SW480 (cell line): ENCODE measurements at regions not wholly inside any gene's neighbourhood (a gene's known extent, or its start where the extent isn't known, plus 50 kb on each side); places are given as distances from the start of the nearest gene placed in this dataset.

Experiments
- DNase-seq: peaks from one replicate; pipeline ENCODE4 v3.0.0-alpha.2; 2016; ENCODE audit warnings: low spot score

- DNase-seq = no peak
Observed at GRCh38 chr2:207449642-207450165, 80.1 kb upstream of the CREB1 start.

GRCh38 chr2:207450186-207450585, 79.6 kb upstream of the CREB1 start:
- DNase-seq = no peak

DNA sequence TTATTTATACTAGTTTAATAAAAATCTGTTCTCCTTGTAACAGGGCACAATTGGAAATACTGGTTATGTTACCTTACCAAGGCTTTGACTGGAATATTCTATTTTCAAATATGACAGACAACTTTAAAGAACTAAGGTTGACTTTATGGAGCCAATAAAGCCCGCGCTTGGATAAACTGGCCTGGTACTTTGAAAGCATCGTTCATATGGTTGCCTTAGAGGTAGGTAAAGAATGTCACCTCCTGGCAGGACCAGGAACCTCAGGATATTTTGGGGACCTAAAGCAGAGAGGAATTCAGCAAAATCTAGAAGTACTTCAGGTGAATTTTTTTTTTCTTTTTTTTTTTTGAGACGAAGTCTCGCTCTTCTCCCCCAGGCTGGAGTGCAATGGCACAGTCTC, 71.2 kb upstream of the CREB1 start:
- DNase-seq = no peak

GRCh38 chr2:207459990-207460757, 69.6 kb upstream of the CREB1 start:
- no peak for DNase-seq

DNA sequence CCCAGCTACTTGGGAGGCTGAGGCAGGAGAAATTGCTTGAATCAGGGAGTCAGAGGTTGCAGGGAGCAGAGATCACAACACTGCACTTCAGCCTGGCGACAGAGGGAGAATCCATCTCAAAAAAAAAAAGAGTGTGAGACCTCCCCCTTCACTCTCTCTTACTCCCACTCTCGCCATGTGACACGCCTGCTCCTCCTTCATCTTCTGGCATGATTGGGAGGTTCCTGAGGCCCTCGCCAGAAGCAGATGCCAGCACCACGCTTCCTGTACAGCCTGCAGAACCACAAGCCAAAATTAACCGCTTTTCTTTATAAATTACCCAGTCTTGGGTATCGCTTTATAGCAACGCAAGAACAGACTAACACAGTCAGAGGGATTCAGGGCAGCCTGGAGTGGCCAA, 66.3 kb upstream of the CREB1 start:
- DNase-seq = no peak

- DNase-seq = no peak
Observed at GRCh38 chr2:207464007-207464406, 65.8 kb upstream of the CREB1 start.

DNA sequence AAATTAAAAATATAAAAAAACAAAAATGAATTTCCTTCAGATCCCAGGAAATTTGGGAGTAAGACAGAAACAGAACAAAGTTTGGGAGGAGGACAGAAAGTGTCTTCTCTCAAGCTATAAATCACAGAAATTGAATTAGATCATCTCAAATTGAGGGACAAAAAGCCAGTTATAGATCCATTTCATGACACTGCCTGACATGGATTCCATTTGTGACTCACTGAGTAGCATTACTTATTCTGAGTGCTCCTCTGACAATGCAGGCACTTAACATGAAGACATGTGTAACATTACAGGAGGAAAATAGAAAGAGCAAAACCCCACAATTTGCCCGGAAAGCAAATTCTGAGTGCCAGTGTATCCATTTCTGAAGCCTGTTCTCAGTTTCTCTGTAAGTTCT, 63.9 kb upstream of the CREB1 start:
- no peak for DNase-seq

GRCh38 chr2:207467716-207468347, 61.9 kb upstream of the CREB1 start:
- no peak for DNase-seq

GRCh38 chr2:207468488-207468887, 61.3 kb upstream of the CREB1 start:
- DNase-seq = no peak

GRCh38 chr2:207469451-207469850, 60.3 kb upstream of the CREB1 start:
- no peak for DNase-seq

DNA sequence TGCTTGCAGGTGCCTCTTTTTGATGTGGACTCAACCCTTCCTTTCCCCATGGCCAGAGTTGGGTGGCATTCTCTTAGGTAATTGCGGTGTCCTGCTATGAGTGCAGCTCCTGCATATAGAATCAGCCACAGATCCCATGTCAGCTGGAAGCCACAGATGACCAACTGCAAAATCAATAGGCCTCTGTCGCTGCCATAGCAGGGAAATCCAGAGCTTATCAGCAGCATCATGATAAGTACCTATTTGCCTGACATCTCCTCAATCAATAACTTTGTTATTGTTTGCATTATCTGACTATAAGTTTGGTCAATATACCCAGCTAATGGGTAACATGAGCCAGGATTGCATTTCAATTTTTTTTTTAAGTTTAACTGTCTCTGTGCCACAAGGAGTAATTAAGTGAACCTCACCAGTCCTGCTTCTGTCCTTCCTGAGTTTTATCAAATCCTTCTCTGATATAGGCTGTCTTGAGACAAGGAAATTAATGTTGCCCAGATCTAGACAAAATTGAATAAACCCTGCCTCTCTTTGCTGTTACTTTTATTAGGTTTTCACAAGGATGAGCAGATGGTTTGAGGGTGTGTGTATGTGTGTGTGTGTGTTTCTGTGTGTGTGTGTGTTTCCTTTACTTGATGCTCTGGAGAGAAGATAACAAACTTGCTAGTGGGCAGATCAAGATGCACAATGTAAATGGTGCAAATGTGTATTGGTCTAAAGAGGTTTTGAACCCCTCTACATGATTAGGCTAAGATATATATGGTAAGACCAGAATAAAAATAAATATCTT, 59.6 kb upstream of the CREB1 start:
- no peak for DNase-seq

DNA sequence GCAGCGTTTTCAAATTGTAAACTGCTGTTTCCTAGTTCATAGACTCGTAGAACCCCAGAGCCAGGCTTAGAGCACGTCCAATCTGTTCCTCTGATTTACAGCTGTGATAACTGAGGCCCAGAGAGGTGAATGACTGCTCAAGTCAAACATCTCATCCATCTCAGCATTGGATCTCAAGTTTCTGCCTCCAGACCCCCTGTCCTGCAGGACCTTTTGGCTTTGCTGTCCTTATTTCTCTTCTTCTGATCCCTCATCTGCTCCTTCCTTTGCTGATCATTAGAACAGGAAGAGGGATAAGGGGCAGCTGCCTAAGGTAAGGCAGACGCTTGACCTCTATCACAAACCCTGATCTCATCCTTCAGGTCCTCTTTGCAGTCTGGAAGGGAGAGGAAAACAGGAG, 58.5 kb upstream of the CREB1 start:
- no peak for DNase-seq

GRCh38 chr2:207472343-207473048, 57.3 kb upstream of the CREB1 start:
- DNase-seq = no peak

- peak; percentile 35 for DNase-seq
Observed at GRCh38 chr2:207473049-207473930, 56.5 kb upstream of the CREB1 start.

DNA sequence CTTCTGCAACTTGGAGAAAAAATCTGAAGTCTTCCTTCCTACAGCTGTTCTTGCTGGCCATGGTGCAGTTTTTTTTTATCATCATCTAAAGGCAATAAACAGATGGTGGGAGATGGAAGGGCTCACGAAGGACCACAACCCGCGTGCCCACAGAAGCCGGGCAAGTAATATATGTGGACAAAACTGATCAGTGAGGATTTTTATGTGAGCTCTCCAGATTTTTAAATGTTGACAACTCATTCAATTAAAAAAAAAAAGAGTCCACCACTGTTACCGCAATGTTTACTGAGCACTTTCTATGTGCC, 55.9 kb upstream of the CREB1 start:
- no peak for DNase-seq

- DNase-seq = peak; percentile 38
Observed at GRCh38 chr2:207474863-207475485, 54.8 kb upstream of the CREB1 start.

- DNase-seq = no peak
Observed at GRCh38 chr2:207475546-207475945, 54.2 kb upstream of the CREB1 start.

- DNase-seq = no peak
Observed at GRCh38 chr2:207477896-207478295, 51.9 kb upstream of the CREB1 start.

DNA sequence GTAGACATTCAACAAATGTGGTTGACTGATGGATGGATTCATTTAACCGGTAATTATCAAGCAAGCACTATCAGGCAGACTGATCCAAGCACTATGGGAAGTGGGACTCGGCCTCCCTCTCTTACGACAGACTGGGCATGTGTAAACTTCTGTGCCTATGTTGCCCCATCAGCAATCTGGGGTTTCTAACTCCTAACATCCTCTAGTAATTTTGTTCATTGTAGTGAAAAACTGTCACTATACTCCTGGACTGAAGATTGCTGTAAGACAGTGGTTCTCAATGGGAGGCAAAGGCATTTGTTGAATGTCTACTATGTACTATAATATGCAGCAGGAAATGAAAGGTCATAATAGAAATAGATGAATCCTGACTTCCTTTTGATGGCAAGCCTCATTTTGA, 51.2 kb upstream of the CREB1 start:
- no peak for DNase-seq

- DNase-seq = no peak
Observed at GRCh38 chr2:207479198-207479785, 50.5 kb upstream of the CREB1 start.
